ENCODE measurements at regions not wholly inside any gene's neighbourhood (a gene's known extent, or its start where the extent isn't known, plus 50 kb on each side); places are given as distances from the start of the nearest gene placed in this dataset.
"Not testable (repeated sequence)": the region's sequence is repeated elsewhere in the genome, so short reads cannot be mapped to it uniquely, and the experiment has no call there.

DNA sequence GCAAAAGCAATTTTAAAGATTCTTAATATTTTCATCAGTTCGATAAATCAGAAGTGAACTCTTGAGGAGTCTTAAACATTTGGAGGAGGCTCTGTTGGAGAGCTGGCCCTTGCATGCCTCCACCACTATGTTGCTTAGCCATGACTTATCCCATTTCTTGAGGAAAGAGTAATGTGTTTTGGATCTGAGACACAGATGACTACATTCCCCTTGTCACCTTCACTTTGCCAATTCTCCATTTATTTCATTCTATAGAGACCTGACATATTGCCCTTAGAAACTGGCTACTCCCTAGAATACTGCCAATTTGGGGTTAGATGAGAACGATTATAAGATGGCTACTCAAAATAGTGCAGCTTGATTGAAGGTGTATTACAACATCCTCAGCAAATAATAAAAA lies 157.4 kb upstream of the TMEM260 start:
- DNase-seq (ENCODE audit: low spot score) = no peak

DNA sequence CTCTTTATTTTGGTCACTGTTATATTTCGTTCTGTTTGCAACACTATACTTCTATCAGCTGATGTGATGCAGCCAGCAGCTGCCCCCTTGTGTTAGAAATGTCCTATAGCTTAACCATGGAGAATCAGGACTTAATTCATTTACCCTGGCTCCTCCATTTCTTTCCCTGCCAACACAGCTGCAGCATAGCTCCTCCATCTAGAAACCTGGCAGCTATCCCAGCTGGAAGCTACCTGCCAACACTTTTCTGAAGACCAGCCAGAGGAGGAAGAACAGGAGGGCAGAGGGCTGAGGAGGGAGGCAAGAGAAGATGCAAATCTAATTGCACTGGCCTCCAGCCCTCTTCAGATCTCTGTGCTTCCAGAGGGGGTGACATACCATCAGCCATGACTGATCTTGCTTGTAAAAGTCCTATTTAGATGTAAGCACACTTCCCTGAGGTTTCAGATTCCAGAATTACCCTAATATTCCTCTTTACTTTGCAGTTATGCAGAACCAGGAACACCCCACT lies 156.8 kb upstream of the TMEM260 start:
- peak; percentile 36 for DNase-seq (ENCODE audit: low spot score)

DNA sequence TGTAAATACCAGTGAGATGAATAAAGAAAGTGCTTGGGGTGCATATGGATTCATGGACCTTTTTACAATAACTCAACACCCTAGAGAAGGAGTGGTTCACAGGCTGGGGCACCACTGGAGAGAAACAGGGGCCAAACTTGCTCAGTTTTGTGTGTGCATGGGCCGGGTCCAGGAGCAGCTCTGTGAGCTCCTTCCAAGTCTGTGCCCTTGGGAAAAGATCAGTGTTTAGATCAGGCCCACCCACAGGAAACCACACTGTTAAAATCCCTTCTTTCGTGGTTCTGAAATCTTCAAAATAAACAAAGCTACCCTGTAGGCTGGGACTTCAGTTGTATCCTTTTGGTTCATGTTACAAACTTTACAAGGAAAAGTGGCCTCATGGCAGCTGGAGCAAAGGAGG lies 156.1 kb upstream of the TMEM260 start:
- DNase-seq (ENCODE audit: low spot score) = no peak

DNA sequence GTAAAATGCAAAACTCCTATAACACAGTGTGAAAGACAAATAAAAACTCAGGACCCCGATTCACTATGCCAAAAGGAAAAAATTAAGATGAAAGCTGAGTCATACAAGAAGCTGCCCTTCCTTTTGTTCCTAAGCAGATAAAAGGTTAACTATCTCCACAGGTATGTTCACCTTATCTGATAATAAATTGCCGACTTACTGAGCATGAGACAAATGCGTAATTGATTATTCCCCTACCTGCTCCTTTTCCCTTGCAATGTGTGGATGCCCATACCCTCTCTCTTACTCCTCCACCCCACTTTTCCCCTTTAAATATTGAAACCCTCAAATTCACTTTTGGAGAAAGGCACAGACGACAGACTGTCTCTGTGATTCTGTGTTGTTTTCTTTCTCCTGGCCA lies 148.6 kb upstream of the TMEM260 start:
- DNase-seq (ENCODE audit: low spot score) = no peak

DNA sequence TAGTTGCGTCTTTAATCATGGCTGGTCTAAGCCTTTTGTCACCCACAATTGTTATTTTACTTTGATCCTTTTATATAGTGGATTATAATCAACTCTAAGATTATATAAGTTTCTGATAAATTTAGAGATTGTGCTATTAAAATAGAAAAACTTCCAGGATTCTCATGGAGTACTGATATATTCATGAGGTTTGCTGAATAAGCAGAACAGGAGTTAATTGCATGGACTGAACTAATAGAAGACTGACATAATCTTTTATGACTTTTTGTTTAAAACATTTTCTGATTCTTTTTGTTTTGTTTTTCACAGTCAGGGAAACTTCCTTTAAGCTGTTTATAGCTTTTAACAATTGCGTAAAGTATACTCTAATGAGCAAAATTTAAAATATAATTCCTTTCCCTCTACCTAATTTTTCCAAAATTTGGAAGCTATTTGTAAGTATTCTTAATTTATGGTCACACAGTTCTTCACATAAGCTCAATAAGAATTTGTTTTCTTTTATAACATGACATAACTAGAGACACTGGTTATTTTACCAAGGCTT lies 129.9 kb upstream of the TMEM260 start:
- no peak for DNase-seq (ENCODE audit: low spot score)

DNA sequence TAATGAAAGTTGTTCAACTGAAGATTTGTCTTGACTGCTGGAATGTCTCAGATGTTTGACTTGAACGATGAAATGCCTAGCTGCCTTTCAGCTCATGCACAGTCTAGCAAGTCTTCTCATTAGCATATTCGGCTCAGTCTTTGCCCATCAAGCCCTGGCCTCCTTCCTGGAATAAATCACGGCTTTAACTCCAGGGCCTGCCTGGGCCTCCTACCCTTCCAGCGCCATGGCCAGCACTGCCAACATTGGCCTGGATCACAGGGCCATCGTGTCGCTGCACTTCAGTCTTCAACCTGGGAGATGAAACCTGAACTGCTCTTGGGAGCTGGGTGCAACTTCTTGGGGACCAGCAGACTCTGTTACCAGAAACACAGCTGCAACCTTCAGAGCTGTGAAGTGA lies 126.7 kb upstream of the TMEM260 start:
- DNase-seq (ENCODE audit: low spot score) = no peak

DNA sequence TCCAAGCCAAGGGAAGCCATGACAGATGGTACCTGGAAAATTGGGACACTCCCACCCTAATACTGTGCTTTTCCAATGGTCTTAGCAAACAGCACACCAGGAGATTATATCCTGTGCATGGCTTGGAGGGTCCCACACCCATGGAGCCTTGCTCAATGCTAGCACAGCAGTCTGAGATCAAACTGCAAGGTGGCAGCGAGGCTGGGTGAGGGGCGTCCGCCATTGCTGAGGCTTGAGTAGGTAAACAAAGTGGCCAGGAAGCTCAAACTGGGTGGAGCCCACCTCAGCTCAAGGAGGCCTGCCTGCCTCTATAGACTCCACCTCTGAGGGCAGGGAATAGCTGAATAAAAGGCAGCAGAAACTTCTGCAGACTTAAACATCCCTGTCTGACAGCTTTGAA lies 124.9 kb upstream of the TMEM260 start:
- DNase-seq (ENCODE audit: low spot score) = not testable (repeated sequence)

DNA sequence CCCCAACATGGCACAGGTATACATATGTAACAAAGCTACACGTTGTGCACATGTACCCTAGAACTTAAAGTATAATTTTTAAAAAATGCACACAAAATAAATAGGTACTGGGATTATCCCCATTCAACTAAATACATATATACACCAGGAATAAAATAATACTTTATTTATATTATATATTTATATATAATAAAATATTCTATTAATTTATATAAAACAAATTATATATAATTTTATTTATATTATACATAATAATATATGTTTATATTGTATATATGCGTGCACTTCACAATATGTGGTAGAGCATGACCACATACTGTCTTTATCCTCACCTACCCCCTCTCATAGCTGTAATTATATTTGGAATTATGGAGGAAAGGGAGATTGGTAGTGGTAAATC lies 119.1 kb upstream of the TMEM260 start:
- no peak for DNase-seq (ENCODE audit: low spot score)

DNA sequence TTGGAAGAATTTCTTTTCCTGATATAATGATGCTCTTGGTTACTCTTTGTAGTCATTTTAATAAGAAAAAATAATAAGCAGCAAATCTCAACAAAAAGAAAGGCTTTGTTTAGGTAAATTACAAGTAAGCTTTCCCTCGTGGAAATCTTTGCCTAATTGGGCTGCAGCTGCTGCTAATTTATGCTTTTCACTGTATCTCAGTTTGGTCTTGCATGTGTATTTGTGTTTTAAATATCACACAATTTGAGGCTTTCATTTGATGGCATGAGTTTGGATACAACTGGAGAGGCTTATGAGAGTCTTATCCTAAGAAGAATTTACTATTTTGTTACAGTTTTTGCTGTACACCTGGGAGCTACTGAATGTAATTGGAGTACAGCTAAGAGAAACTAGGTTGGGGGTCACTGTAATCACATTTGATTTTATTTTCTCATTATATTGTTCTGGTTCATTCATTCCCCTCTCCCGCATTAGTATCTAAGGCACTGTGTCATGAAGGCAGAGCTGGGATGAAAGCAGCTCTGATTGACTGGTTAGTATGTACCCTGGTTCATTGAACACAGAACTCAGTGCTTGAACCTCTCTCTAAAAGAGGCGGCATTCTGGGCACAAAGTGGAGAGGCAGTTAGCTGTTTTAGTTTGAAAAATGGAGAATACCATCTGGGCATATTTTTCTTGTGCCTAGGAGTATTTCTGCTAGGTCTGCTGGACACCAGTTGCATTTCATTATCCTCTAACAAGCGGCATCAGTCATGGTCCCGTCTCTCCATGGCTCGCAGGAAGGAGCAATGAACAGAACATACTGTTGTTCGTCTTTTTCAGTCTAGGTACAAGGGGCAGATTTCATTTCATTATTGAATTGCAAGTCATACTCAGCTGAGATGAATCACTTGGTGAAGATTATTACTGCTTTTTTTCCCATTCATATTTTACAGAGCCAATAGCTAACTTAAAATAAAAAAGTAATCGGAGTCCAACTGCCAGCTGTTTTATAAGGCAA lies 118.0 kb upstream of the TMEM260 start:
- DNase-seq (ENCODE audit: low spot score) = no peak

DNA sequence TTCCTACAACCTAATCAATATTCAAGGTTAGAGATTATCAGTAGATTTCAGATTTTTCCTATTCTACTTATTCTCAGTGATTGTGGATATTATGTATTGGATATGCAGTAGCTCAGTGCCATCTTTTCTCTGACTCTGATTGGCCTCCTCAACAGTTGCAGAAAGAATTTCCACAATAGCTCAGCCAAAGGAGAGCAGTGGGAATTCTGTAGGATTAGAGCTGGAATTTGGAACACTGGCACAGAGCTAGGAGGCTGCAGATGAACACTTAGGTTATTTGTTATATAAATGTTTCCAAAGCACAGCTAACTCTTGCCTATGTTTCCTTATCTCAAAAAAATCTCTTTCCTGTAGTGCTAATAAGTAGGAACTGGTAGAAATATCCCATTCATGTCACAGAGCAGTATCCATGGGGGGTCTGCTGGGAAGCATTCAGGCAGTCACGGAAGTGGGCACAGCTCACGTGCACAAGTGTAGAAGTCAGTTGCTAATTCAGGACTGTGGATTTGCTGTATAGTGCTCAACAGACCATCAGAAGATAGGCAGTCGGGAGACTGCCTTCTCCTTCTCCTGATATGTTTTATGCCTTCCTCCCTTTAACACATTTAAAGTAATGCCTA lies 116.2 kb upstream of the TMEM260 start:
- no peak for DNase-seq (ENCODE audit: low spot score)

DNA sequence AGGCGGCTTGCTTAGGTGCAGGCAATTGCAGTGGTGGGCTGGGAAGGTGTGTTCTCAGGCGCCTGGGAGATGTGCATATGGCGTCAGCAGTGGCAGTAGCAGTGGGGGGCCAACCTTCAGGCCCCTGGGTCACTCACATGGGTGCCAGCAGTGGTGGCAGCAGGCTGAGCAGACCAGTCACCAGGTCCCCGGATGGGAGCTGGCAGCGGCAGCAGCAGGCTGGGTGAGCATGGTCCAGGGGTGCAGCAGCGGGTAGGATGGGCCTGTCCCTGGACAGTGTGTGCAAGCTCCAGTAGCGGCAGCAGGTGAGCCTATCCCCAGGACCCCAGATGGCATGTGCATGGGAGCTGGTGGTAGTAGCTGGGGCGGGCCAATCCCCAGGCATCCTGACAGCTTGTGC lies 108.5 kb upstream of the TMEM260 start:
- DNase-seq (ENCODE audit: low spot score) = no peak

DNA sequence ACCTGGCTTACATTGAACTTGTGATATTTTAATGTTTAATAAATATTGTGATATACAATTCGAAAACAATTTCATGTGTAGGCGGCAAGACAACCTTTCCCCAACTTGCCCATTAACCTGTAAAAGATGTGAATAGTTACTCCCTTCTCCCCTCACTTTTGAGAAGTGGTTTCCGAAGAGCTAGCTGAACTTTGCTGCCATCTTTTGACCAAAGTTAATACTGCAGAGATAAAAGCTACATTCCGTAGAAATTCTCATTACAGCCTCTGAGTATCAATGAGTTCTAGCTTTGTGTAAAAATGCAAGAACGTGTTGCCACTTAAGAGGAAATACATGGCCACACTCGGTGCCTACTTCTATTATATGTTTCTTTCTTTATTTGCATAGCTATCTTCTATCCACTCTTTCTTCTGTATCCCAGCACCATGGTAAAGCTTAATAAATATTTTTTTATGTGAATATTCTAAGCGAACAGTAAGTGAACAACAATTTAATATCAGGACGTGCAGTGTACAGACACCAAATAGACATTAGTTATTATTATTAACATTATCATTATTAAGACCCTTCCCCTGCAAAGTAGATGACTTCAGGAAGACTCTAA lies 105.1 kb upstream of the TMEM260 start:
- peak; percentile 51 for DNase-seq (ENCODE audit: low spot score)

DNA sequence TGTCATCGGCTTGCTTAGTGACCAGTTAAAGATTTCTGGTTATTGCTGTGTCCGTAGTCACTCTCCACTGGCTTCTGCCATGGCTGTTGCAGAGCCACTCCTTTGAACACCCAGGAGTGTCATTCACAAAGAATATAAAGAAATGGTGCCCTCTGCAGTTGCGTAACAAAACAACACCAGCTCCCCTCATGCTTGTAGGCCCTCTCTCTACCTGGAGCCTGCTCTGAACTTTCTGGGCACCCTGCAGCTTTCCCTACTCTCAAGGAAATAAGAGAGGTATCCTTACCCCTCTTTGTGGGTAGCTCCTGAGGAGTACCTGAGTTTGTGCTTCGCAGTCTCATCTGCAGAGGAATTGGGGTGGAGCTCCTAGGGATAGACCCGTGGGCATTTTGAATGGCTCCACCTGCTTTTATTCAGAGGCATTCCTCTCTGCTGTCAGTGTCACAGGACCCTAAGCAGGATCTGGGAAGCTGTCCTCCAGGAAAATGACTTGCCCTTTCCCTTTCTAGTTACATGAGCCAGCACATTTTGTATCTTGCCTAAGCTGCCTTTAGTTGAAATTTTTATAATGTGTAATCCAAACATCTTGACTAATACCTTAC lies 97.2 kb upstream of the TMEM260 start:
- peak; percentile 10 for DNase-seq (ENCODE audit: low spot score)

DNA sequence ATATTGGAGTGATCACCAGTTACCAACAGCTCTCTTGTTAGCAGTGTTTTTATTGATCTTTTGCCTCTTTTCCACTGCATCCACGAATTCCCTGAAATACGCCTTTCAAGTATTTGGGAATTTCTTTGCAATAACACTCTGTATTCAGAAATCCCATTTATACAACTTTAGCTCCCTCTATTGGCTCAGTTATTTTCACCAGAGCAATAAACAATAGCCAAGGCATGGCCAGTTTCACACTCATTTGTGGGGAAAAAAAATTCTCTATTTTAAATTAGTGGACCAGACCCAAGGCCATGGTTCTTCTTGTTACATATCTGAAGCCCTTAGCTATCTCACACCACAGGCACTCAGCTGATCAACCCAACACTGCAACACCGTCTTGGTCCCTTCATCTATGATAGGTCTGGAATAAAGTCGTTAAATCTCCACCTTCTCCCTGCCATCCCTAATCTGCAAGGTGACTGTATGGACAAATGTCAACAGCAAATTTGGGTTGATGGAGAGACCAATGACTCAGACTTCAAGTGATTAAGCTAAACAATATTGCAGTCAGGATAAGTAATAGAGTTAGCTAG lies 92.4 kb upstream of the TMEM260 start:
- peak; percentile 25 for DNase-seq (ENCODE audit: low spot score)

DNA sequence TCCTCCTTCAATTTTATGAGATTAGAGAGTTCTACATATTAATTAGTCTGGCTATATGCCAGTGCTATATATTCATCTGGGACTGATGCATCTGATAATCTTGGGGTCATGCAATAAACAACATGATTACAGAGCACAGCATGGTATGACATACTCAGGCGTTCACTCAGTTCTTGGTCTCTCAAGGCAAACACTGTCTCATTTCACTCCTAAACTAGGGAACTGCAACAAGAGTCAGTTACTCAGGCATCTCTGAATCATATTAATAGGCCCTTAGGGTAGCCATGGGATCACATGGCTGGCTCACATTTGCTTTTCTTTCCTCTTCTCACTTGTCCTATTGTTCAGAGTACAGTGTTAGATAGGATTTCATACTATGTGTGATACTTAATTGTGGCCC lies 91.8 kb upstream of the TMEM260 start:
- no peak for DNase-seq (ENCODE audit: low spot score)

DNA sequence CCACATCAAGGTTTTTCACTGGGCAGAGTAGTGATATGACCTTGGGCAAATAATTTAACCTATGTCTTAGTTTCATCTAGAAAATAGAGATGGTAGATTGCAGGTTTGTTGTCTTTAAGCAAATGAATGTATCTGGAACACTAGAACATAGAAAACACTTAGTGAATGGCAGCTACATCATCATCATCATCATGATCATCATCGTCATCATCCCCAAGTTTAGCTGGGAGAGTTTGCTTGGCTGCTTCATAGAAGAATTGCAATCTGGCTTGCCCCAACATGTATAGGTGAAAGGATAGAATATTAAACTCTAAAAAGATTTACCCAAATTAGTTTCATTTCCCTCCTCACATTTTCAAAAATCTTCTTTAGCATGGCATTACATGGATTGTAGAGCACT lies 91.3 kb upstream of the TMEM260 start:
- no peak for DNase-seq (ENCODE audit: low spot score)

DNA sequence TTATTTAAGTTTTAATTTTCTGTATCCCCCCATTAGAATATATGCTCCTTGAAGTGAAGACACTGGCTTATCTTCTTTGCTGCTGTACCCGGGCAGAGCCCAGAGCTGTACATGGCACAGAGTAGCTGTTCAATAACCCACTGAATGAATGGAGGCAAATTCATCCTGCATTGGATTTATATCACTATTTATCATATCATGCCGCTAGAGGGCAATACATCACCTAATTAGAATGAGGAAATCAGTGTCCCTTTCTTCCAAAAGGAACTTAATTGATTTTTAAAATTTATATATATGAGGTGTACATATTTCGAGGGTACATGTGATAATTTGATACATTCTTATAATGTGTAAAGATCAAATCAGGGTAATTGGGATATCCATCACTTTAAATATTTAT lies 89.2 kb upstream of the TMEM260 start:
- peak; percentile 55 for DNase-seq (ENCODE audit: low spot score)

DNA sequence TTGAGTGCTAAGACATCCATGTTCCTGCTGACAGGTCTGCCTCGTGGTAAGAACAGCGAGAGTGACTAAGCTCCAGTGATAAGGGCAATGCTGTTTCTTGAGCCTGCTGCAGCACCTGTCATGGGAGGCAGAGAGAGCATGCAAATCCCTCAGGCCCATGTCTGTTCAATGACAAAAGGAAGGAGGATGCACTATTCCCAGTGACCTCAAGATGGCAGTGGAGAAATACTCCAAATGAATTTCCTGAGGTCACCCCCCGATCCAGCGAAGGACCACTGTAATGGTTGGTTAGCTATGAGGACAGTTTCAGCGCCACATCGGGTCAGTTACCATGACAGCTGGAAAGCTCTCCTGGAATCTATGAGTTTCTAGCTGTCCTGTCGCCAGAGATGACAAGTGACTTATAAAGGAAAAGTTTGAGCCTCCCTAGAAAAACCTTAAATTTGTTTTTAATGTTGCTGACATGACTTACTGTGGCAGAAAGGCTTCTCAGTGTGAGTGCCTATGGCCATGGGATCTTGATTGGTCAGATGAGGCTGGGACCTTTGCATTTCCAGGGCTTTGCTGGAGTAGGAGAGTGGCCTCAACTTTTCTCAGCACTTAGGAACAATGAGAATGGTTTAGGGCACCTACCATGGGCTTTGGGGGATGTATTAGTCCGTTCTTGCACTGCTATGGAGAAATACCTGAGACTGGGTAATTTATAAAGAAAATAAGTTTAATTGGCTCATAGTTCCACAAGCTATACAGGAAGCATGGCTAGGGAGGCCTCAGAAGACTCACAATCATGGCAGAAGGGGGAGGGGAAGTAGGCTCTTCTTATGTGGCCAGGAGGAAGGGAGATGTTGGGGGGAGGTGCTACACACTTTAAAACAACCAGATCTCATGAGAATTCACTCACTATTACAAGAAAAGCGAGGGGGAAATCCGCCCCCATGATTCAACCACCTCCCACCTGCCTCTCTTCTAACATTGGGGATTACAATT lies 88.0 kb upstream of the TMEM260 start:
- peak; percentile 36 for DNase-seq (ENCODE audit: low spot score)

DNA sequence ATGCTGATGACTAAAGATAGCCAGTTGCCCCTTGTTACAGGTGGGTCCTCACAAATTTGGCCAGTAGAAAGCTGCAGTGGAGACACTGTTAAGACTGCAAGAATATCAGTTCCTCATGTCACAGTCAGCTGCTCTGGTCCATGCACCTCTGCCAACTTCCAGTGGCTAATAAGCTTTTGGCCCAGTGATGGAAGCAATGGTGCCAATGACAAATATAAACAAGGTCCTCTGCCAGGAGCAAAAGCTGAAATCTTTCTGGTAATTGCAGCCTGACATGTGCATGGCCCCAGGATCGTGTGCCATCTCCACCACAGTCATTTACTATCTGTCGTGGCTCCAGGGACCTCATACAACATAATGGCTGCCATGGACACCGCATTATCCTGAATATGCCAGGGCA lies 85.4 kb upstream of the TMEM260 start:
- no peak for DNase-seq (ENCODE audit: low spot score)

DNA sequence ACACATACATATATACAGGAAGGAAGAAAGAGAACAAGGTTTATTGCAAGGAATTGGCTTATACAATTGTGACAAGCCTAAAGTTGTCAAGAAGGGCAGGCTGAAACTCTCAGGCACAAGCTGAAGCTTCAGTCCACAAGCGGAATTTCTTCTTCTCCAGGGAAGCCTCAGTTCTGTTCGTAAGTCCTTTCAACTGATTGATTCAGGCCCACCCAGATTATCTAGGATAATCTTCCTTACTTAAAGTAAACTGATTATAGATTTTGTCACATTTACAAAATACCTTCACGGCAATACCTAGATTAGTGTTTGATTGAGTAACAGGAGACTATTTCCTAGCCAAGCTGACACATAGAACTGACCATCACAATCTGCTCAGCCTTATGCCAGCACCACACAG lies 81.5 kb upstream of the TMEM260 start:
- no peak for DNase-seq (ENCODE audit: low spot score)
